Heart right ventricle (tissue), 16 donors: ENCODE measurements at regions not wholly inside any gene's neighbourhood (a gene's known extent, or its start where the extent isn't known, plus 50 kb on each side); places are given as distances from the start of the nearest gene placed in this dataset.

ENCODE experiments used
- ATAC-seq, 8 donors: fragments of 200-7000 bp; cut with Tn5 transposase; one replicate each; pipeline ENCODE4 v1.9.1; 2020; ENCODE audit warnings: mild to moderate bottlenecking in 8 of 8, moderate library complexity in 8 of 8, moderate number of reproducible peaks in 1 of 8
- DNase-seq, 2 donors: peaks; one replicate each; pipeline ENCODE4 v3.0.0-alpha.2; 2020
- H3K27ac ChIP-seq, 10 donors: fragments of 200-600 bp; sonication (generic) in 2 of 10; one replicate each; pipeline versions ENCODE4 v1.5.0 to v1.8.0; 2020 to 2022; ENCODE audit warnings: mild to moderate bottlenecking in 3 of 10
- H3K27me3 ChIP-seq, 7 donors: fragments of 200-600 bp; one replicate each; pipeline ENCODE4 v1.8.0; 2021 to 2022; ENCODE audit warnings: mild to moderate bottlenecking in 2 of 7
- H3K36me3 ChIP-seq, 9 donors: fragments of 200-600 bp; sonication (generic) in 1 of 9; one replicate each; pipeline versions ENCODE4 v1.5.0 to v1.8.0; 2020 to 2022; ENCODE audit warnings: mild to moderate bottlenecking in 2 of 9
- H3K4me1 ChIP-seq, 9 donors: fragments of 200-600 bp; sonication (generic) in 1 of 9; one replicate each; pipeline versions ENCODE4 v1.5.0 to v1.8.0; 2020 to 2022; ENCODE audit warnings: mild to moderate bottlenecking in 4 of 9
- H3K4me3 ChIP-seq, 10 donors: fragments of 200-600 bp; sonication (generic) in 2 of 10; one replicate each; pipeline versions ENCODE4 v1.5.0 to v1.8.0; 2020 to 2022; ENCODE audit warnings: mild to moderate bottlenecking in 7 of 10, moderate library complexity in 2 of 10
- H3K9me3 ChIP-seq, 11 donors: fragments of 200-600 bp in 10 of 11; sonication (generic) in 2 of 11; one replicate each; pipeline versions ENCODE4 v1.5.0 to v1.8.0; 2013 to 2022; ENCODE audit warnings: mild to moderate bottlenecking in 2 of 11, control low read depth in 1 of 11, moderate library complexity in 1 of 11
- WGBS, 2 donors: extraction: QIAGEN DNeasy Blood & Tissue Kit; methylation state at CpG; one replicate each; pipeline ENCODE4 v1.1.7; 2013; ENCODE audit warnings: inconsistent platforms in 1 of 2; 5-methylcytosine and 5-hydroxymethylcytosine counted together
- intact Hi-C, 10 donors: fragments of 100-400 bp; cut with DNase I; formaldehyde crosslinking; loops; one replicate each; pipeline versions ENCODE4 v1.11.1 to v1.14.2; 2022
- TF ChIP-seq, protein P1 (sequence below), 9 donors: fragments of 200-600 bp; sonication (generic) in 2 of 9; IDR thresholded peaks; one replicate each; pipeline versions ENCODE4 v1.5.0 to v1.8.0; 2021 to 2022; ENCODE audit warnings: antibody characterized with exemption in 9 of 9, mild to moderate bottlenecking in 5 of 9, moderate library complexity in 1 of 9
- donor health status: Arrhythmogenic right ventricular cardiomyopathy.
- donor health status: ischemic (EF 13 %, LVEDD 7.1; RV severe dilation, severe dysfunction).
- donor health status: healthy with polysubstance abuse.
- donor health status: DM: no; HTN: yes; CAD: no.
- donor health status: DM: no; HTN: no; CAD: no.
- donor health status: ischemic (EF 25% LVEDD 6.9; RV normal size, moderate dysfunction).
- donor health status: ischemic (EF 25% LVEDD 5.7; RV mildly dilated, moderate dysfunction).
- donor health status: healthy.
- donor health status: DM: yes; HTN: yes; CAD: no.
- donor health status: Ischemic cardiomyopathy.
- donor health status: ischemic (EF 35%, LVEDD 5.7; RV mildly dilated, moderate dysfunction).
- donor health status: nonischemic (EF 11% LVEDD 7.7; RV severe dilation, severe dysfunction).
- donor health status: DM: yes; HTN: yes; CAD: no.
- donor health status: PGD.
- donor health status: ischemic (EF 29% LVEDD 5.4; RV normal size, mild dysfunction).
- donor health status: nonischemic (EF 23%, LVEDD 6.1; RV moderate dilation, normal function).

DNA sequence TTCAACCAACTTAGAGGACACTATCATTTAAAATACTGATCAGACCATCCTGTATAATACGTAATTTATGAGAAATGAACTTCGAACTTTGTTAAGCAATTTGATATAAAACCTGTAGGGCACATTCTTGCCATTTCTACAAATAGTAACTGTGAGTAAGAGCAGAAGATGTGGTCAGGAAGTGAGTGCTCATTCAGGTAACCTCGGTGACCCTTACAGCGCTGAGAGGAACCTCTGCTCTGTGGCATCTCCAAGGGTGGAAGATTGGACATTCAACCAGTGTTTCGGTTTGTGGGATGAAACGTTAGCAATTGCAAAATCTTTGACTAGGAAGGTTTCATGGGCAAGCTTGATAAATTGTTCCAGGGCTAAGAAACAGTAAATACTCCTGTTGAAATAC is 194.8 kb upstream of the IRX2 start:
- Histone ChIP-seq H3K4me3 (no peak overlapping the region), H3K36me3 (no peaks in the 10 kb centered on the region), H3K27me3 (no peaks in the 10 kb centered on the region), H3K9me3 (peaks cover 0 to 33% (median 8%) of the 10 kb centered on the region in 11 donors), H3K4me1 (no peaks in the 10 kb centered on the region), H3K27ac (no peak overlapping the region)
- TF ChIP-seq, protein P1, sequence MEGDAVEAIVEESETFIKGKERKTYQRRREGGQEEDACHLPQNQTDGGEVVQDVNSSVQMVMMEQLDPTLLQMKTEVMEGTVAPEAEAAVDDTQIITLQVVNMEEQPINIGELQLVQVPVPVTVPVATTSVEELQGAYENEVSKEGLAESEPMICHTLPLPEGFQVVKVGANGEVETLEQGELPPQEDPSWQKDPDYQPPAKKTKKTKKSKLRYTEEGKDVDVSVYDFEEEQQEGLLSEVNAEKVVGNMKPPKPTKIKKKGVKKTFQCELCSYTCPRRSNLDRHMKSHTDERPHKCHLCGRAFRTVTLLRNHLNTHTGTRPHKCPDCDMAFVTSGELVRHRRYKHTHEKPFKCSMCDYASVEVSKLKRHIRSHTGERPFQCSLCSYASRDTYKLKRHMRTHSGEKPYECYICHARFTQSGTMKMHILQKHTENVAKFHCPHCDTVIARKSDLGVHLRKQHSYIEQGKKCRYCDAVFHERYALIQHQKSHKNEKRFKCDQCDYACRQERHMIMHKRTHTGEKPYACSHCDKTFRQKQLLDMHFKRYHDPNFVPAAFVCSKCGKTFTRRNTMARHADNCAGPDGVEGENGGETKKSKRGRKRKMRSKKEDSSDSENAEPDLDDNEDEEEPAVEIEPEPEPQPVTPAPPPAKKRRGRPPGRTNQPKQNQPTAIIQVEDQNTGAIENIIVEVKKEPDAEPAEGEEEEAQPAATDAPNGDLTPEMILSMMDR (IDR thresholded peaks at IDR 0.05): no peak
- DNase-seq: no peak
- ATAC-seq: no peak
- intact Hi-C loops: no loop called here
- 73 to 78% methylated on average over 6 of the region's 6 CpGs for WGBS, 2 donors

- TF ChIP-seq, protein P1 (IDR thresholded peaks at IDR 0.05): no peak
- peaks cover 0 to 54% (median 11%) of the 10 kb centered on the region in 11 donors for H3K9me3 ChIP-seq
- H3K4me3 ChIP-seq: no peak overlapping the region
- H3K27me3 ChIP-seq: no peaks in the 10 kb centered on the region
- ATAC-seq: no peak
- no peak for DNase-seq
- intact Hi-C loops: no loop called here
- H3K27ac ChIP-seq: no peak overlapping the region
- WGBS, 2 donors: 89 to 95% methylated on average over 4 of the region's 4 CpGs
- no peaks in the 10 kb centered on the region for H3K4me1 ChIP-seq
- no peaks in the 10 kb centered on the region for H3K36me3 ChIP-seq
Measured at GRCh38 chr5:2936413-2936812, 184.9 kb upstream of the IRX2 start.

DNA sequence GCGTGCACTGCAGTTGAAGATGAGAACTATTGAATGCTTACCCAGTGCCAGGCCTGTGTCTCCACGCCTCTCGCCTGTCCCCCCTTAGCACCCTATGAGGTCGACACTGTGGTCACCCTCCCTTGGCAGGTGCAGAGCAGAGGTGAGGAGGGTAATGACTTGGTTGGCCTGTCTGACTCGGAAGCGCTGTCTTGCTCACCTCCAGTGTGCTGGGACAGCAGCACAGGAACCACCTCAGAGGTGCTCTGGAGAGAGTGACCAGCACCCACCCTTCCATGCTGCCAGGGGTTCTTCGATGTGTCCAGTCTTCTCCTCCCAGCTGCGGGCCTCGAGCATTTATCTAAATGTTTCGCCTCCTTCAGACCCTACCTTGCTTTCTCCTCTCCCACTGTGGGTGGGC is 178.3 kb upstream of the IRX2 start:
- intact Hi-C loops: no loop called here

DNA sequence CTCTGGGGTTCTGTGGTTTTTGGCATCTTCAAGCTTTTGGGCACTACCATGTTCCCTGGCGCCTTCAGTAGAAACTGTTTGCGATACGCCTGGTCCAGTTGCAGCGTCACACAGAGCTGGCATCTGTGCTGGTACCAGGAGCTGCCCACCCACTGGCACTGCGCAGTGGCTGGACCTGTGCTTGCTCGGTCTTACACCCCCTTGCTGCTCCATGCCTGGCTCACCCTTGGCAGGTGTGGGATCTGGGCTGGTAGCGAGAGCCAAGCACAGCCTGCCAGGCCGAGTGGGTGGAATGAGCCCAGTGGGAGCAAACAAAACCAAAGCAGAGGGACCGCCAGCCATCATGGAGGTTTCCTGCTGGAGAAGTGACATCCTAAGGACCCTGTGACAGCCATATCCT is 170.2 kb upstream of the IRX2 start:
- H3K4me3 ChIP-seq: no peak overlapping the region
- peaks cover 0 to 4% (median 0%) of the 10 kb centered on the region in 7 donors for H3K27me3 ChIP-seq
- intact Hi-C loops: no loop called here
- H3K4me1 ChIP-seq: no peaks in the 10 kb centered on the region
- peaks cover 0 to 34% (median 8%) of the 10 kb centered on the region in 11 donors for H3K9me3 ChIP-seq
- DNase-seq (no peak), ATAC-seq (no peak)
- no peaks in the 10 kb centered on the region for H3K36me3 ChIP-seq
- no peak overlapping the region for H3K27ac ChIP-seq
- 94 to 95% methylated on average over 9 of the region's 9 CpGs for WGBS, 2 donors
- TF ChIP-seq, protein P1 (IDR thresholded peaks at IDR 0.05): no peak

More for the DNA sequence above, 178.3 kb upstream of the IRX2 start:
- Histone ChIP-seq H3K9me3 (peaks cover 0 to 15% (median 0%) of the 10 kb centered on the region in 11 donors), H3K4me1 (no peaks in the 10 kb centered on the region), H3K27me3 (peaks cover 0 to 4% (median 0%) of the 10 kb centered on the region in 7 donors), H3K27ac (no peak overlapping the region), H3K4me3 (no peak overlapping the region), H3K36me3 (no peaks in the 10 kb centered on the region)
- DNase-seq: no peak
- TF ChIP-seq, protein P1 (IDR thresholded peaks at IDR 0.05): no peak
- 78 to 83% methylated on average over 10 of the region's 10 CpGs for WGBS, 2 donors
- no peak for ATAC-seq
